Neural crest cell (in vitro differentiated cells): ENCODE measurements at regions not wholly inside any gene's neighbourhood (a gene's known extent, or its start where the extent isn't known, plus 50 kb on each side); places are given as distances from the start of the nearest gene placed in this dataset.

Experiments
- DNase-seq: peaks from one replicate; pipeline ENCODE4 v3.0.0; 2021; ENCODE audit warnings: low read depth, mixed read lengths, low spot score
- H3K27ac Mint-ChIP-seq: one replicate; pipeline ENCODE4 v1.8.0; 2021; ENCODE audit warnings: mild to moderate bottlenecking, mixed read lengths; ENCODE audit not compliant: unreplicated experiment
- H3K27me3 Mint-ChIP-seq: 2 replicates; pipeline ENCODE4 v1.8.0; 2021; ENCODE audit warnings: low read depth, mild to moderate bottlenecking, mixed read lengths
- H3K36me3 Mint-ChIP-seq: 2 replicates; pipeline ENCODE4 v1.8.0; 2021; ENCODE audit warnings: low read depth, mild to moderate bottlenecking, mixed read lengths
- H3K4me1 Mint-ChIP-seq: 2 replicates; pipeline ENCODE4 v1.8.0; 2021; ENCODE audit warnings: mixed read lengths
- H3K4me3 Mint-ChIP-seq: one replicate; pipeline ENCODE4 v1.8.0; 2021; ENCODE audit warnings: mild to moderate bottlenecking, mixed read lengths
- H3K9me3 Mint-ChIP-seq: 2 replicates; pipeline ENCODE4 v1.8.0; 2021; ENCODE audit warnings: mixed read lengths
- TF ChIP-seq, protein P1 (sequence below): fragments of 200-600 bp; sonication (generic); conservative IDR thresholded peaks from 2 replicates; pipeline ENCODE4 v1.5.0; 2021; ENCODE audit warnings: antibody characterized with exemption, mild to moderate bottlenecking

DNA sequence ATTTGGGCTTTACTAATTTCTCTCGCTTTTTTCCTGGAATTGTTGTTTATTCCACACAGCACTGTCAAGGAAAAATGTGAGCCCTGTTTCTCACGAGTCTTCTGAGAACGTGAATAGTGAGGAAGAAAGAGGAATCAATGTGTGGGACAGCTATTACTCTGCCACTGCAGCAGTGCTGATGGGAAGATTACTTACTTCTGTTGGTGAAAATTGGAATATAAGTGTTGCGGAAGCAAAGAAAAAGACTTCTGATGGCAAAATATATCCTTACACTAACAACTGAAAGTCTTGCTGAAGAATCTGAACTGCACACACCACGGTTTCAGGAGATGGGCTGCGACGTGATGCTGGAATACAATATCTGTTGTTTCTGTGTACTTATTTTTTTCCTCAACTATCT, 884.2 kb downstream of the AACS start:
- H3K4me1 Mint-ChIP-seq: no peaks in the 10 kb centered on the region
- no peak overlapping the region for H3K27ac Mint-ChIP-seq
- no peaks in the 10 kb centered on the region for H3K9me3 Mint-ChIP-seq
- peaks cover 3% of the 10 kb centered on the region for H3K27me3 Mint-ChIP-seq
- H3K4me3 Mint-ChIP-seq: no peak overlapping the region
- no peak for DNase-seq
- H3K36me3 Mint-ChIP-seq: no peaks in the 10 kb centered on the region
- TF ChIP-seq, protein P1, sequence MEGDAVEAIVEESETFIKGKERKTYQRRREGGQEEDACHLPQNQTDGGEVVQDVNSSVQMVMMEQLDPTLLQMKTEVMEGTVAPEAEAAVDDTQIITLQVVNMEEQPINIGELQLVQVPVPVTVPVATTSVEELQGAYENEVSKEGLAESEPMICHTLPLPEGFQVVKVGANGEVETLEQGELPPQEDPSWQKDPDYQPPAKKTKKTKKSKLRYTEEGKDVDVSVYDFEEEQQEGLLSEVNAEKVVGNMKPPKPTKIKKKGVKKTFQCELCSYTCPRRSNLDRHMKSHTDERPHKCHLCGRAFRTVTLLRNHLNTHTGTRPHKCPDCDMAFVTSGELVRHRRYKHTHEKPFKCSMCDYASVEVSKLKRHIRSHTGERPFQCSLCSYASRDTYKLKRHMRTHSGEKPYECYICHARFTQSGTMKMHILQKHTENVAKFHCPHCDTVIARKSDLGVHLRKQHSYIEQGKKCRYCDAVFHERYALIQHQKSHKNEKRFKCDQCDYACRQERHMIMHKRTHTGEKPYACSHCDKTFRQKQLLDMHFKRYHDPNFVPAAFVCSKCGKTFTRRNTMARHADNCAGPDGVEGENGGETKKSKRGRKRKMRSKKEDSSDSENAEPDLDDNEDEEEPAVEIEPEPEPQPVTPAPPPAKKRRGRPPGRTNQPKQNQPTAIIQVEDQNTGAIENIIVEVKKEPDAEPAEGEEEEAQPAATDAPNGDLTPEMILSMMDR: no peak

DNA sequence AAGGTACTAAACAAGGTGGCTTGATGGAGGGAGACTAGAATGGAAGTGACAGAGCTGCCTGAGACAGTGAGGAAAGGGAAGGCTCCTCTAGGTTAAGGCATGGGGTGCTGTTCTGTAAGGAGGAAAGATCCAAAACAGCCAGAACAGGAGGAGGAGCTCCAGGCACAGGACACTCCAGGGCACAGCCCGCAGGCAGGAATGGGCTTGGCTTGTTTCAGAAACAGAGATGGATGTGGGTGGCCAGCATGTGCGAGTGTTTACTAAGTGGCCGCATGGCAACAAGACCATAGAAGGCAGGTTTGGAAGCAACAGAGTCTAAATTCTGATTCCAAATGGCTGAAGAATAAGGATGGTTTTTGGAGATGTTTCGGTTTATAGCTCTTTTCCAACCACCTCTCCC, 889.1 kb downstream of the AACS start:
- DNase-seq: no peak
- no peaks in the 10 kb centered on the region for H3K36me3 Mint-ChIP-seq

GRCh38 chr12:125956186-125956585, 891.0 kb downstream of the AACS start:
- H3K4me3 Mint-ChIP-seq: no peak overlapping the region
- no peak for DNase-seq
- no peaks in the 10 kb centered on the region for H3K27me3 Mint-ChIP-seq
- H3K36me3 Mint-ChIP-seq: no peaks in the 10 kb centered on the region
- TF ChIP-seq, protein P1: no peak
- H3K9me3 Mint-ChIP-seq: peaks cover 2% of the 10 kb centered on the region
- no peak overlapping the region for H3K27ac Mint-ChIP-seq
- no peaks in the 10 kb centered on the region for H3K4me1 Mint-ChIP-seq

More for the DNA sequence above, 889.1 kb downstream of the AACS start:
- H3K4me1 Mint-ChIP-seq: no peaks in the 10 kb centered on the region
- TF ChIP-seq, protein P1: no peak
- H3K27ac Mint-ChIP-seq: no peak overlapping the region
- H3K9me3 Mint-ChIP-seq: peaks cover 2% of the 10 kb centered on the region
- peaks cover 3% of the 10 kb centered on the region for H3K27me3 Mint-ChIP-seq
- H3K4me3 Mint-ChIP-seq: no peak overlapping the region

DNA sequence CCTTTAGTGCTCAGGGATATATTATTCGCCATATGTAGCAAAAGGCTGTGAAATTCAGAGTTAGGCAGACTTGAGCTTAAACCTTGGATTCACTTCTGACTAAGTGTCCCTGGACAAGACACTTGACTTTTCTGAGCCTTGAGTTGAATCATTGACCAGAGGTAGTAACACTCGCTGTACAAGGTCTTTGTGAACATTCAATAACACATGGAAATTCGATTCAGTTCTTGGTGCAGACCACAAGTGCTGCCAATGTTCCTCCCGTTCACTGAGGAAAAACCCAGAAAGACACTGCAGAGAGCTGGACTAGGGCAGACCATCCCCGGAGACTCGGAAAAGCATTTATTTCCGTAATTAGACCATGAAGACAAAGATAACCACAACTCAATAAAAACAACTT, 901.4 kb downstream of the AACS start:
- H3K9me3 Mint-ChIP-seq: no peaks in the 10 kb centered on the region
- no peak for DNase-seq
- H3K27ac Mint-ChIP-seq: no peak overlapping the region
- H3K4me3 Mint-ChIP-seq: no peak overlapping the region
- TF ChIP-seq, protein P1: no peak
- H3K4me1 Mint-ChIP-seq: no peaks in the 10 kb centered on the region
- H3K27me3 Mint-ChIP-seq: peaks cover 28% of the 10 kb centered on the region
- H3K36me3 Mint-ChIP-seq: no peaks in the 10 kb centered on the region

DNA sequence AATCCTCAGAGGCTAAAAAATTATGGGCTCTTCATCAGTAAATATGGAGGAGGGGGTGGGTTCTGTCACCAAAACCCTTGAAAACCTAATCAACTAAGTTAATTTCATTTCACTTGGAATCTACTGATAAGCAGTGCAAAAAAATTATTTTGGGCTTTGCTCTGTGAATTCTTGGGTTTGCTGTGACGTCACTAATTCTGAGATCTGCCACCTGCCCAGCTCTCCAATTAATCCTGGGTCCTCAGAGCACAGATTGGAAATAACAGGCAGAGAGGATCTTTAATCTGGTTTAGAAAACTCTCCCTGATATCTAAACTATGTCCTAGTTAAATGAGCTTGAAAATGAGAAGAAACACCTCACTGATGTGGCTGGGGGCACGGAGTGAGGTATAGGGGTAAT, 903.2 kb downstream of the AACS start:
- Mint-ChIP-seq H3K27me3 (peaks cover 28% of the 10 kb centered on the region), H3K4me1 (no peaks in the 10 kb centered on the region), H3K4me3 (no peak overlapping the region), H3K27ac (no peak overlapping the region), H3K36me3 (no peaks in the 10 kb centered on the region), H3K9me3 (no peaks in the 10 kb centered on the region)
- DNase-seq: no peak
- TF ChIP-seq, protein P1: no peak

GRCh38 chr12:125971981-125972380, 906.7 kb downstream of the AACS start:
- no peaks in the 10 kb centered on the region for H3K9me3 Mint-ChIP-seq
- H3K27me3 Mint-ChIP-seq: peaks cover 24% of the 10 kb centered on the region
- TF ChIP-seq, protein P1: no peak
- H3K4me1 Mint-ChIP-seq: no peaks in the 10 kb centered on the region
- H3K36me3 Mint-ChIP-seq: no peaks in the 10 kb centered on the region
- H3K27ac Mint-ChIP-seq: no peak overlapping the region
- no peak for DNase-seq
- no peak overlapping the region for H3K4me3 Mint-ChIP-seq
